Neural cell (in vitro differentiated cells): ENCODE measurements at regions not wholly inside any gene's neighbourhood (a gene's known extent, or its start where the extent isn't known, plus 50 kb on each side); places are given as distances from the start of the nearest gene placed in this dataset.

Source experiments
- H2AFZ ChIP-seq: fragments of 200-600, 300-800 bp; sonication (generic), shearing (Covaris generic); 2 replicates; pipeline ENCODE4 v1.6.0; 2014; ENCODE audit warnings: low read depth, mild to moderate bottlenecking, antibody characterized with exemption, low read length, moderate library complexity
- H3F3A ChIP-seq: fragments of 200-600 bp; shearing (Covaris generic); 2 replicates; pipeline ENCODE4 v1.6.1; 2016; ENCODE audit warnings: mild to moderate bottlenecking, moderate library complexity, mixed read lengths, antibody characterized with exemption, low read length; ENCODE audit not compliant: insufficient read depth, poor library complexity, severe bottlenecking
- H3K27ac ChIP-seq: fragments of 200-600, 300-800 bp; sonication (generic), shearing (Covaris generic); 2 replicates; pipeline ENCODE4 v1.5.1; 2014; ENCODE audit warnings: mild to moderate bottlenecking, low read length, moderate library complexity
- H3K27me3 ChIP-seq: fragments of 300-800, 200-600 bp; sonication (generic), shearing (Covaris generic); 2 replicates; pipeline ENCODE4 v1.6.0; 2014; ENCODE audit warnings: mild to moderate bottlenecking, low read depth, low read length, moderate library complexity; ENCODE audit not compliant: insufficient read depth
- H3K36me3 ChIP-seq: fragments of 300-800, 200-600 bp; sonication (generic), shearing (Covaris generic); 2 replicates; pipeline ENCODE4 v1.5.1; 2014; ENCODE audit warnings: mild to moderate bottlenecking, antibody characterized with exemption, low read length, moderate library complexity; ENCODE audit not compliant: insufficient read depth
- H3K4me2 ChIP-seq: fragments of 300-800, 200-600 bp; sonication (generic), shearing (Covaris generic); 2 replicates; pipeline ENCODE4 v1.6.0; 2014; ENCODE audit warnings: mild to moderate bottlenecking, low read length
- H3K4me3 ChIP-seq: fragments of 300-800, 200-600 bp; sonication (generic), shearing (Covaris generic); 2 replicates; pipeline ENCODE4 v1.5.1; 2014; ENCODE audit warnings: mild to moderate bottlenecking, low read length, moderate library complexity
- H3K79me2 ChIP-seq: fragments of 200-600 bp; shearing (Covaris generic); replicated peaks from 2 replicates; pipeline ENCODE4 v1.6.0; 2014; ENCODE audit warnings: mild to moderate bottlenecking, low read length, moderate library complexity; ENCODE audit not compliant: insufficient read depth
- H3K9ac ChIP-seq: fragments of 300-800, 200-600 bp; sonication (generic), shearing (Covaris generic); 2 replicates; pipeline ENCODE4 v1.6.1; 2016; ENCODE audit warnings: mild to moderate bottlenecking, low read length, mixed read lengths
- H3K9me2 ChIP-seq: fragments of 200-600 bp; shearing (Covaris generic); 2 replicates; pipeline ENCODE4 v1.6.1; 2016; ENCODE audit warnings: mild to moderate bottlenecking, low read length, mixed read lengths; ENCODE audit not compliant: insufficient read depth
- H3K9me3 ChIP-seq: fragments of 200-600, 300-800 bp; sonication (generic), shearing (Covaris generic); 2 replicates; pipeline ENCODE4 v1.6.1; 2016; ENCODE audit warnings: mild to moderate bottlenecking, mixed run types, low read length, moderate library complexity, mixed read lengths
- H4K20me1 ChIP-seq: fragments of 200-600 bp; shearing (Covaris generic); 2 replicates; pipeline ENCODE4 v1.6.1; 2016; ENCODE audit warnings: mild to moderate bottlenecking, mixed run types; ENCODE audit not compliant: insufficient read depth
- CTCF ChIP-seq: fragments of 450-650 bp; IDR thresholded peaks from 2 replicates; pipeline ENCODE4 v1.5.1; 2014; ENCODE audit warnings: antibody characterized with exemption, mild to moderate bottlenecking, moderate library complexity; ENCODE audit not compliant: poor library complexity, severe bottlenecking
- EP300 ChIP-seq: fragments of 450-650 bp; conservative IDR thresholded peaks from 2 replicates; pipeline ENCODE4 v1.6.1; 2014; ENCODE audit warnings: antibody characterized with exemption, mild to moderate bottlenecking, moderate library complexity; ENCODE audit not compliant: poor library complexity, severe bottlenecking
- EZH2 ChIP-seq: fragments of 200-600, 300-800 bp; shearing (Covaris generic), sonication (generic); IDR thresholded peaks from 2 replicates; pipeline ENCODE4 v1.6.1; 2014; ENCODE audit warnings: antibody characterized with exemption, low read length, borderline replicate concordance, mild to moderate bottlenecking; ENCODE audit not compliant: insufficient read depth, poor library complexity, severe bottlenecking
- MXI1 ChIP-seq: fragments of 450-650 bp; conservative IDR thresholded peaks from 2 replicates; pipeline ENCODE4 v1.6.1; 2014; ENCODE audit warnings: antibody characterized with exemption, mild to moderate bottlenecking; ENCODE audit not compliant: poor library complexity, severe bottlenecking
- POLR2AphosphoS5 ChIP-seq: IDR thresholded peaks from 2 replicates; pipeline ENCODE4 v1.6.1; 2012
- RAD21 ChIP-seq: fragments of 450-650 bp; conservative IDR thresholded peaks from 2 replicates; pipeline ENCODE4 v1.6.1; 2014; ENCODE audit warnings: antibody characterized with exemption, mild to moderate bottlenecking, moderate library complexity
- REST ChIP-seq: IDR thresholded peaks from 2 replicates; pipeline ENCODE4 v1.6.1; 2012; ENCODE audit warnings: borderline replicate concordance
- SMC3 ChIP-seq: fragments of 450-650 bp; conservative IDR thresholded peaks from 2 replicates; pipeline ENCODE4 v1.6.1; 2014; ENCODE audit warnings: antibody characterized with exemption, mild to moderate bottlenecking, moderate library complexity; ENCODE audit not compliant: poor library complexity
- TAF1 ChIP-seq: IDR thresholded peaks from 2 replicates; pipeline ENCODE4 v1.6.1; 2012; ENCODE audit warnings: low read depth

- Histone ChIP-seq H3K27me3 (no peaks in the 10 kb centered on the region), H3K36me3 (no peaks in the 10 kb centered on the region), H3K9ac (no peak overlapping the region), H3K79me2 (no peaks in the 10 kb centered on the region), H3K9me2 (no peaks in the 10 kb centered on the region), H3K9me3 (no peaks in the 10 kb centered on the region), H3F3A (no peaks in the 10 kb centered on the region), H3K27ac (no peak overlapping the region), H2AFZ (no peak overlapping the region), H3K4me3 (no peak overlapping the region), H3K4me2 (no peak overlapping the region), H4K20me1 (no peaks in the 10 kb centered on the region)
- TF ChIP-seq EP300 (no peak), TAF1 (no peak), CTCF (no peak), RAD21 (no peak), REST (no peak), MXI1 (no peak), POLR2AphosphoS5 (no peak)
These were observed 978.7 kb upstream of the NUDT12 start for GRCh38 chr5:104541141-104541785.

DNA sequence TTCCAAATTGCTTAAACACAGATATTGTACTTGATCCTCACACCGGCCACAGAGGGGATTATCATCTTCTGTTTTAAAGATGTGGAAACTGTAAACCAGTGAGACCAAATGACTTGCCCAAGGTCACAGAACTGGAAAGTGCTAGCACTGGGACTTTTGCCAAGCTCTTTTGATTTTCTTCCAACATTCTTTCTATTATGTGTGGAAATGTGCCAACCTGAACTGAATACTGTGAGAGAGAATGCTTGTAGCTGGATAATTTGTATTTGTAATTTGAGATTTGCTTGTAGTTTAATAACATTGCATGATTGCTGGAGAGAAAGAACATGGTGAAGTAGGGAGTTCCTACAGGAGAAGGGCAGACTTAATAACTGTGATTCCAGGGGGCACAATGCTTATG lies 977.9 kb upstream of the NUDT12 start:
- H3K9me3 ChIP-seq = no peaks in the 10 kb centered on the region
- no peak overlapping the region for H3K27ac ChIP-seq
- TF ChIP-seq POLR2AphosphoS5 (no peak), TAF1 (no peak), REST (no peak), MXI1 (no peak), RAD21 (no peak), EZH2 (no peak), SMC3 (no peak), CTCF (no peak), EP300 (no peak)
- H3K4me2 ChIP-seq = no peak overlapping the region
- H3K9me2 ChIP-seq = no peaks in the 10 kb centered on the region
- H3K79me2 ChIP-seq = no peaks in the 10 kb centered on the region
- no peak overlapping the region for H2AFZ ChIP-seq
- no peaks in the 10 kb centered on the region for H4K20me1 ChIP-seq
- H3K9ac ChIP-seq = no peak overlapping the region
- no peaks in the 10 kb centered on the region for H3K27me3 ChIP-seq
- H3K36me3 ChIP-seq = no peaks in the 10 kb centered on the region
- no peak overlapping the region for H3K4me3 ChIP-seq
- no peaks in the 10 kb centered on the region for H3F3A ChIP-seq
